Neural progenitor cell (in vitro differentiated cells): ENCODE measurements at regions not wholly inside any gene's neighbourhood (a gene's known extent, or its start where the extent isn't known, plus 50 kb on each side); places are given as distances from the start of the nearest gene placed in this dataset.

Source experiments
- DNase-seq: peaks from one replicate; pipeline ENCODE4 v3.0.0-alpha.2; 2016; ENCODE audit warnings: low spot score
- H2AFZ ChIP-seq: fragments of 200-600 bp; sonication (generic); replicated peaks from 2 replicates; pipeline ENCODE4 v1.6.1; 2016; ENCODE audit warnings: antibody characterized with exemption
- H3F3A ChIP-seq: fragments of 200-600 bp; sonication (generic); 2 replicates; pipeline ENCODE4 v1.6.1; 2016; ENCODE audit warnings: antibody characterized with exemption, low read depth
- H3K27ac ChIP-seq: fragments of 200-600 bp; sonication (generic); 2 replicates; pipeline ENCODE4 v1.5.1; 2016; ENCODE audit warnings: mild to moderate bottlenecking
- H3K27me3 ChIP-seq: fragments of 200-600 bp; sonication (generic); 2 replicates; pipeline ENCODE4 v1.6.1; 2016; ENCODE audit warnings: mild to moderate bottlenecking, moderate library complexity
- H3K36me3 ChIP-seq: fragments of 200-600 bp; sonication (generic); 2 replicates; pipeline ENCODE4 v1.5.1; 2016
- H3K4me1 ChIP-seq: fragments of 200-600 bp; sonication (generic); 2 replicates; pipeline ENCODE4 v1.6.1; 2016; ENCODE audit warnings: mixed run types
- H3K4me2 ChIP-seq: fragments of 200-600 bp; sonication (generic); 2 replicates; pipeline ENCODE4 v1.6.1; 2016
- H3K4me3 ChIP-seq: fragments of 200-600 bp; sonication (generic); 2 replicates; pipeline ENCODE4 v1.5.1; 2016
- H3K79me2 ChIP-seq: fragments of 200-600 bp; sonication (generic); 2 replicates; pipeline ENCODE4 v1.6.1; 2016; ENCODE audit warnings: low read depth
- H3K9ac ChIP-seq: fragments of 200-600 bp; sonication (generic); 2 replicates; pipeline ENCODE4 v1.6.1; 2016
- H3K9me3 ChIP-seq: fragments of 200-600 bp; sonication (generic); 2 replicates; pipeline ENCODE4 v1.5.1; 2016; ENCODE audit warnings: low read depth
- H4K20me1 ChIP-seq: fragments of 200-600 bp; sonication (generic); 2 replicates; pipeline ENCODE4 v1.6.1; 2016; ENCODE audit warnings: low read depth
- H3K27ac Mint-ChIP-seq: 3 replicates; pipeline ENCODE4 v1.8.0; 2021; ENCODE audit warnings: mixed read lengths
- H3K27me3 Mint-ChIP-seq: 2 replicates; pipeline ENCODE4 v1.8.0; 2022; ENCODE audit warnings: low read depth, mild to moderate bottlenecking, inconsistent platforms, moderate library complexity, mixed read lengths; ENCODE audit not compliant: insufficient read depth
- H3K36me3 Mint-ChIP-seq: 3 replicates; pipeline ENCODE4 v1.8.0; 2021; ENCODE audit warnings: mixed read lengths
- H3K4me1 Mint-ChIP-seq: 3 replicates; pipeline ENCODE4 v1.8.0; 2021; ENCODE audit warnings: mixed read lengths
- H3K4me3 Mint-ChIP-seq: 3 replicates; pipeline ENCODE4 v1.8.0; 2021; ENCODE audit warnings: mild to moderate bottlenecking, moderate library complexity, mixed read lengths
- H3K9me3 Mint-ChIP-seq: 3 replicates; pipeline ENCODE4 v1.8.0; 2020; ENCODE audit warnings: mixed read lengths
- CTCF ChIP-seq: fragments of 200-600 bp; sonication (generic); IDR thresholded peaks from 2 replicates; pipeline ENCODE4 v1.5.1; 2017; ENCODE audit warnings: antibody characterized with exemption, mild to moderate bottlenecking
- EZH2 ChIP-seq: fragments of 200-600 bp; sonication (generic); IDR thresholded peaks from 2 replicates; pipeline ENCODE4 v1.6.1; 2017; ENCODE audit warnings: antibody characterized with exemption, mild to moderate bottlenecking, moderate library complexity
- EZH2phosphoT487 ChIP-seq: fragments of 200-600 bp; sonication (generic); IDR thresholded peaks from 2 replicates; pipeline ENCODE4 v1.6.1; 2017; ENCODE audit warnings: antibody characterized with exemption

- peaks cover 20% of the 10 kb centered on the region for H3K27me3 ChIP-seq
- no peak overlapping the region for H3K9ac ChIP-seq
- Mint-ChIP-seq H3K4me1 (no peaks in the 10 kb centered on the region), H3K36me3 (no peaks in the 10 kb centered on the region), H3K27me3 (peaks cover 7% of the 10 kb centered on the region), H3K4me3 (no peak overlapping the region), H3K27ac (no peak overlapping the region), H3K9me3 (no peaks in the 10 kb centered on the region)
- DNase-seq = no peak
- no peaks in the 10 kb centered on the region for H4K20me1 ChIP-seq
- TF ChIP-seq EZH2phosphoT487 (no peak), EZH2 (no peak), CTCF (no peak)
- H3K27ac ChIP-seq = no peak overlapping the region
- no peaks in the 10 kb centered on the region for H3F3A ChIP-seq
- no peaks in the 10 kb centered on the region for H3K9me3 ChIP-seq
- peaks cover 4% of the 10 kb centered on the region for H3K4me1 ChIP-seq
- no peak overlapping the region for H3K4me2 ChIP-seq
- no peaks in the 10 kb centered on the region for H3K79me2 ChIP-seq
- no peak overlapping the region for H3K4me3 ChIP-seq
- no peaks in the 10 kb centered on the region for H3K36me3 ChIP-seq
- no peak overlapping the region for H2AFZ ChIP-seq
These were observed 168.6 kb upstream of the SIX2 start for GRCh38 chr2:45177870-45178269.

- peaks cover 34% of the 10 kb centered on the region for H3K27me3 ChIP-seq
- Mint-ChIP-seq H3K27ac (no peak overlapping the region), H3K27me3 (peaks cover 16% of the 10 kb centered on the region), H3K4me3 (no peak overlapping the region), H3K9me3 (no peaks in the 10 kb centered on the region), H3K4me1 (no peaks in the 10 kb centered on the region), H3K36me3 (no peaks in the 10 kb centered on the region)
- no peaks in the 10 kb centered on the region for H3K79me2 ChIP-seq
- no peak for DNase-seq
- H2AFZ ChIP-seq = no peak overlapping the region
- no peaks in the 10 kb centered on the region for H3K9me3 ChIP-seq
- H3K4me1 ChIP-seq = peaks cover 4% of the 10 kb centered on the region
- no peak for TF ChIP-seq EZH2
- TF ChIP-seq EZH2phosphoT487 = no peak
- no peak for TF ChIP-seq CTCF
- H3F3A ChIP-seq = no peaks in the 10 kb centered on the region
- no peak overlapping the region for H3K4me2 ChIP-seq
- H3K36me3 ChIP-seq = no peaks in the 10 kb centered on the region
- H3K27ac ChIP-seq = no peak overlapping the region
- no peak overlapping the region for H3K4me3 ChIP-seq
- no peaks in the 10 kb centered on the region for H4K20me1 ChIP-seq
- no peak overlapping the region for H3K9ac ChIP-seq
These were observed 167.1 kb upstream of the SIX2 start for GRCh38 chr2:45176390-45176789.

DNA sequence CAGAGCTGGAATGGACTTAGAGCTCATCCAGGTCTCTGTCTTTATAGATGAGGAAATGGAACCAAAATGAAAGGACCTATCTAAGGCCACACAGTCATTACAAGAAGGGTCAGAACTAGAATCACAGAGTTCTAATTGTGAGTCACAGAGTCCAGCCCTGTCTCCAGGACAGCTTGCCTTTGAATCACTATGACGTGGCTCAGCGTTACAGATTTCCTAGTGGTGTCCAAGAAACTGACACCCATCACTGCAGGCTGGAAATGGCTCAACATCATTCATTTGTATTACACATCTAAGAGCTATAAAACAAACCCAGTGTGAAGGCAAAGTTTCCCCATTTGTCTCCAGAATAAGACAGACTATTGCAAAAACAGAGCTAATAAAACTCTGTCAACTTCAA, 164.3 kb upstream of the SIX2 start:
- Histone ChIP-seq H3K27ac (no peak overlapping the region), H3K4me2 (no peak overlapping the region)
- peaks cover 27% of the 10 kb centered on the region for H3K27me3 Mint-ChIP-seq

More for the DNA sequence above, 164.3 kb upstream of the SIX2 start:
- H3K79me2 ChIP-seq = no peaks in the 10 kb centered on the region
- H3K4me1 Mint-ChIP-seq = peaks cover 2% of the 10 kb centered on the region
- no peak overlapping the region for H3K9ac ChIP-seq
- H3K4me1 ChIP-seq = peaks cover 11% of the 10 kb centered on the region
- no peak overlapping the region for H3K27ac Mint-ChIP-seq
- peaks cover 63% of the 10 kb centered on the region for H3K27me3 ChIP-seq
- DNase-seq = no peak
- no peaks in the 10 kb centered on the region for H3F3A ChIP-seq
- no peaks in the 10 kb centered on the region for H3K36me3 ChIP-seq
- no peaks in the 10 kb centered on the region for H3K9me3 ChIP-seq
- H3K4me3 ChIP-seq = no peak overlapping the region
- H3K9me3 Mint-ChIP-seq = no peaks in the 10 kb centered on the region
- H2AFZ ChIP-seq = no peak overlapping the region
- no peak overlapping the region for H3K4me3 Mint-ChIP-seq
- peaks cover 9% of the 10 kb centered on the region for H4K20me1 ChIP-seq
- TF ChIP-seq EZH2phosphoT487 (no peak), EZH2 (no peak), CTCF (no peak)
- no peaks in the 10 kb centered on the region for H3K36me3 Mint-ChIP-seq
